Activated CD4-positive, alpha-beta T cell treated with anti-CD3 and anti-CD28 coated beads, Interleukin-2, amount 50 U/mL, for 24 hours (primary cell): ENCODE measurements at regions not wholly inside any gene's neighbourhood (a gene's known extent, or its start where the extent isn't known, plus 50 kb on each side); places are given as distances from the start of the nearest gene placed in this dataset.
"Not testable (repeated sequence)": the region's sequence is repeated elsewhere in the genome, so short reads cannot be mapped to it uniquely, and the experiment has no call there.

ENCODE experiments used
- DNase-seq, 2 donors: peaks; one replicate each; pipeline ENCODE4 v3.0.0-alpha.2; 2020; ENCODE audit warnings: low read depth in 1 of 2, low spot score in 1 of 2

- no peak for DNase-seq
Measured at GRCh38 chr10:23742807-23743206, 303.9 kb downstream of the OTUD1 start.

GRCh38 chr10:23754179-23754578 is 315.3 kb downstream of the OTUD1 start:
- no peak for DNase-seq

- DNase-seq: no peak
Measured at GRCh38 chr10:23754941-23755340, 316.1 kb downstream of the OTUD1 start.

GRCh38 chr10:23755556-23755955 is 316.7 kb downstream of the OTUD1 start:
- no peak for DNase-seq

GRCh38 chr10:23768281-23768680 is 329.4 kb downstream of the OTUD1 start:
- no peak for DNase-seq

GRCh38 chr10:23777153-23777552 is 338.3 kb downstream of the OTUD1 start:
- DNase-seq: no peak

- DNase-seq: no peak
Measured at GRCh38 chr10:23779301-23779700, 340.4 kb downstream of the OTUD1 start.

- no peak for DNase-seq
Measured at GRCh38 chr10:23780331-23780730, 341.5 kb downstream of the OTUD1 start.

GRCh38 chr10:23786594-23786993 is 347.7 kb downstream of the OTUD1 start:
- no peak for DNase-seq

- no peak for DNase-seq
Measured at GRCh38 chr10:23793577-23793976, 354.7 kb downstream of the OTUD1 start.

- not testable (repeated sequence) for DNase-seq
Measured at GRCh38 chr10:23797452-23797851, 358.6 kb downstream of the OTUD1 start.

GRCh38 chr10:23804125-23804524 is 365.2 kb downstream of the OTUD1 start:
- DNase-seq: no peak

- DNase-seq: no peak
Measured at GRCh38 chr10:23813687-23814086, 374.8 kb downstream of the OTUD1 start.

- DNase-seq: no peak
Measured at GRCh38 chr10:23818484-23818883, 379.6 kb downstream of the OTUD1 start.

GRCh38 chr10:23820792-23821191 is 381.9 kb downstream of the OTUD1 start:
- no peak for DNase-seq

GRCh38 chr10:23824822-23825221 is 384.1 kb upstream of the KIAA1217 start:
- DNase-seq: no peak

- DNase-seq: no peak
Measured at GRCh38 chr10:23826421-23826820, 382.5 kb upstream of the KIAA1217 start.

GRCh38 chr10:23829556-23829955 is 379.4 kb upstream of the KIAA1217 start:
- no peak for DNase-seq

GRCh38 chr10:23834091-23834490 is 374.8 kb upstream of the KIAA1217 start:
- no peak for DNase-seq

- DNase-seq: no peak
Measured at GRCh38 chr10:23850631-23851030, 358.3 kb upstream of the KIAA1217 start.

GRCh38 chr10:23859598-23859997 is 349.3 kb upstream of the KIAA1217 start:
- DNase-seq: no peak

- DNase-seq: no peak
Measured at GRCh38 chr10:23864631-23865147, 344.2 kb upstream of the KIAA1217 start.

GRCh38 chr10:23866985-23867384 is 342.0 kb upstream of the KIAA1217 start:
- DNase-seq: not testable (repeated sequence)

- no peak for DNase-seq
Measured at GRCh38 chr10:23868121-23868520, 340.8 kb upstream of the KIAA1217 start.
